Endometrial microvascular endothelial cells (primary cell): ENCODE measurements at regions not wholly inside any gene's neighbourhood (a gene's known extent, or its start where the extent isn't known, plus 50 kb on each side); places are given as distances from the start of the nearest gene placed in this dataset.
"Not testable (repeated sequence)": the region's sequence is repeated elsewhere in the genome, so short reads cannot be mapped to it uniquely, and the experiment has no call there.

Source experiments
- in situ Hi-C: cut with HindIII; loops from 2 replicates; pipeline ENCODE4 v1.10.0; 2017; ENCODE audit warnings: low sequenced_read_pairs, low pct_unique_long_range_greater_than_20kb; ENCODE audit errors: inconsistent ontology term

- in situ Hi-C loops: no loop called here
Measured at GRCh38 chr13:59263531-59263930, 900.2 kb downstream of the DIAPH3 start.

DNA sequence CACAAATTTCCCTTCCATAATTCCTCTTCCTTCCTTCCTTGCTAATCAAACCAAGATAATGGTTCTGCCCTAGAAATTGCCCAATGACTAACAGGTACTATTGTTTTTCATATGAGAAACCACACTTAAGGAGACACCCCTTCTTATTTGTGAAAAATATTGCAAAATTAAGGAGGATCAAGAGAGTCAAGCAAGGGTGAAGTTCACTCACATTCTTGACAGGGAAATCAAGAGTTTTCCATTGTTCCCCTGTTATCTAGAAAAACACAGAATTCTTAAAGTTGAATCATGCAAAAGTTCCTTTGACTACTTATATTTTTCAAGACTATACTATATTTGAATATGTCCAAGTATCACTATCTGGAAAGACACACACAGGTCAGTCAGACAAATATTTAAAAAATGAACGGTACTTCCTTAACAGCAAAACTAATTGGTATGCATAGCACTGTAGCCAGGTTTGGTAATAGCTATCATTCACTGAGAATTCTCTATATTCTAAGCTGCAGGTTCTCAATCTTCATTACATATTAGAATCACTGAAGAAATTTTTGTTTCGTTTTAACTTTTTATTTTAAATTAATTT, 897.2 kb downstream of the DIAPH3 start:
- in situ Hi-C loops: no loop called here

GRCh38 chr13:59269476-59269875, 894.3 kb downstream of the DIAPH3 start:
- in situ Hi-C loops: no loop called here

GRCh38 chr13:59270327-59270726, 893.4 kb downstream of the DIAPH3 start:
- in situ Hi-C loops: no loop called here

GRCh38 chr13:59274958-59275727, 888.6 kb downstream of the DIAPH3 start:
- in situ Hi-C loops: no loop called here

DNA sequence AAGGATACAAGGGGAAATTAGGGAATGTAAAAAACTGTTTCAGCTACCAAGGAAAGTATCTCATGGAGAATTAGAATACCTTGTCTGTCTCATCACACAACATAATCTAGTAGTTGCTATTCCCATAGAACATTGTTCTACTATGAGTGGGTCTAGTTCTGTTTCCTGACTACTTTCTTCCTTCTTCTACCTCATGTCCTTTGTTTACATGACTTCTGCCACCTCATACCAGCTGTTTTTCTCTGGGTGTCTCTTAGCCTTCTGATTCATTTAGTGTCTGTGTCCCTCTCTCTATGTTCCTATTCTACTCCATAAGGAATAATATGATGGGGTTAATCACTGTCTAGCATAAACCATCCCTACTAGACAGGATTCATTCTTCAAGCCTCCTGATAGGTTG, 887.3 kb downstream of the DIAPH3 start:
- in situ Hi-C loops: no loop called here

GRCh38 chr13:59277106-59277505, 886.6 kb downstream of the DIAPH3 start:
- in situ Hi-C loops: no loop called here

DNA sequence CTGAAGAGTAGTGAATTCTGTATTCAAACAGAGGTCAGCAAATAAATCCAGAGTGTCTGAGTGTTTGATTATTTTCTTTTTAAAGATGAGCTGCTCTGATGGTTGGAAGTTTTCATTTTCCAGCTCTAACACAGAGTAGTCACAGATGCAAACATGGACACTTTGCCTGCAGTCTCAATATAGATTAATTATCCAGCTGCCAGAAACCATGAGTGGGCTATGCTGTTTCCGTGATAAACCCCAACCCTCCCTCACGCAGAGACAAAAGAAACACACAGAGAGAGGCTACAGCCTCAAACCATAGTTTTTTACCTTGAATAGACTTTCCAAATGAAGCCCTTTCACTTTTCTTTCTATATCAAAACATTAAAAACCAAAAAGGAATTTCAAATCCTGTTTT, 884.7 kb downstream of the DIAPH3 start:
- in situ Hi-C loops: no loop called here

- in situ Hi-C loops: no loop called here
Measured at GRCh38 chr13:59279576-59279975, 884.2 kb downstream of the DIAPH3 start.

DNA sequence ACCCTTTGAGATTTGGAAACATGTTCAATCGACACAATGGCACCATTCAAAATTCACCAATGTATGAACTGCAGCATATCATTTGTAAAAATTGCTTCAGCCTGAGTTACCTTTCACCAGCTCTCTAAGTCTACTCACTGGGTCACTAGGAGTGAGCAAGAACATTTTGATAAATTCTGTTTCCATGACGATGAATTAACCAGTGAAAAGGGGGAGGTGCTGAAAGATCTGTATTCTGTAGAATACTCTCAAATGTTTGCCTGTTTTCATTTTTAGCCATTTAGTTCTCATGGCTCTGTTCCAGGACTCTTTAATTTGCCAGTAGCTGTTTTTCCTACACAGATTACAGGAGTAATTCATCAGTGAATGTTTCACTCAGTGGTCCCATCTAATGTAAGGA, 883.4 kb downstream of the DIAPH3 start:
- in situ Hi-C loops: no loop called here

- in situ Hi-C loops: no loop called here
Measured at GRCh38 chr13:59281453-59281852, 882.3 kb downstream of the DIAPH3 start.

- in situ Hi-C loops: not testable (repeated sequence)
Measured at GRCh38 chr13:59292240-59292639, 871.5 kb downstream of the DIAPH3 start.

DNA sequence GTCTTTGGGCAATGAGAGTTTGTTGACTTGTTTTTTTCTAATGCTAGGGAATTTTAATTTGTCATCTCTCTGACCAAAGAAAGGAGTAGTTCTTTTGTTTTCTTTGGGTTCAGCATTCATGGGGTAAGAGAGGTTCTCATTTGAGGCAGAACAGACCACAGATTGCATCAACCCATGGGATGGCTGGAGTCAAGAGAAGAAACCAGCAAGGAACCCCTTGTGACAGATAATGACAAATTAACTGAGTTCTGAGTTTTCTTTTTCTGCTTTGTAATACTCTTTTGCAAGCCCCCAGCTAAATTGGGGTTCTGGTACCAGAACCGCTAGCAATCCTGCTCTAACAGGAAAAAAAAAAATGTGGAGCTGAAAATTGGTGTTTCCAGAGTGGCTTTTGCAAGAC, 864.1 kb downstream of the DIAPH3 start:
- in situ Hi-C loops: no loop called here

DNA sequence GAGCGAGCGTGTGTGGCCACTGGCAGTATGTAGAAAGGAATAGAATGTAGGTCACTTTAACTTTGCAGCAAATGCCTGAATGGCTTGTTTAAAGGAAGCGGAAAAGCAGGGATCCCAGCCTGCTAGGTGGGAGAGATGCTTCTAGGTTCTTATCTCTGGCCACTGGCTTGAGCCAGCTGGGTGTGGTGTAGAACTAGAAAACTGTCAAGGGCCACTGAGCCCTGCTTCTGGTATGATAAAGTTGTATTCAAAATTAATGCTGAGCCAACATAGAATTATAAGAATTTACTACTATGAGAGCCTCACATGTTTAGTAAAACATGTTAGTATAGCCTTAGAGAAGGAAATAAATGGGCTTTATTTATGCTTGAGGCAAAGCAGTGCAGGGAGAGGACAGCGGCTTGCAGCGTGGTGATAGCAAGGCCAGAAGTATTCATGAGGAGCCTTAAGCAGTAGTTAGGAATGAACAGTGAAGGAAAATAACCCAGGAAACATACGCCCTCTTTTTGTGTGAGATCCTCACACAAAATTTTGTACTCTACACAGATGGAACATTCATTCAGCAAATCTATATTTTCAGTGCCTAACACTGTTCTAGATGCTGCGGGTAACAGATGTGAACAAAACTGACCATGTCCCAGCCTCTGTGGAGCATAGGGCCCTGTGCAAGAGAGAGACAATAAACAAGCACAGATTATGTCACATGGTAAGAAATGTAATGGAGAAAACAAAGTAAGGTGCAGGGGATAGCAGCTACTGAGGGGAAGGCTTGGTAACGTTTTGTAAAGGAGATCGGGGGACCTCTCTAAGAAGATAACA, 863.2 kb downstream of the DIAPH3 start:
- in situ Hi-C loops: no loop called here

GRCh38 chr13:59301174-59301567, 862.6 kb downstream of the DIAPH3 start:
- in situ Hi-C loops: no loop called here

DNA sequence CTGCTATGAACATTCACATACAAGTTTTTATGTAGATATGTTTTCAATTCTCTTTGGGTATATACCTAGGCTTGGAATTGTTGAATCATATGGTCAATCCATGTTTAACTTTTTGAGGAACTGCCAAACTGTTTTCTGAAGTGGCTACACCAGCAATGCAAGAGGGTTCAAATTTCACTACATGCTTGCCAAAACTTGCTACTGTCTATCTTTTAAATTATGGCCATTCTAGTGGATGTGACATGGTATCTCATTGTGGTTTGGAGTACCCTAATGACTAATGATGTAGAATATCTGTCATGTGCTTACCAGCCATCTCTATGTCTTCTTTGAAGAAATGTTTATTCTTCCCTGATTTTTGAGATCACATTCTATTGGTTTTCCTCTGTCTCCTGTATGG, 860.3 kb downstream of the DIAPH3 start:
- in situ Hi-C loops: no loop called here

- in situ Hi-C loops: no loop called here
Measured at GRCh38 chr13:59304596-59304995, 859.1 kb downstream of the DIAPH3 start.

- in situ Hi-C loops: no loop called here
Measured at GRCh38 chr13:59305896-59306295, 857.8 kb downstream of the DIAPH3 start.

DNA sequence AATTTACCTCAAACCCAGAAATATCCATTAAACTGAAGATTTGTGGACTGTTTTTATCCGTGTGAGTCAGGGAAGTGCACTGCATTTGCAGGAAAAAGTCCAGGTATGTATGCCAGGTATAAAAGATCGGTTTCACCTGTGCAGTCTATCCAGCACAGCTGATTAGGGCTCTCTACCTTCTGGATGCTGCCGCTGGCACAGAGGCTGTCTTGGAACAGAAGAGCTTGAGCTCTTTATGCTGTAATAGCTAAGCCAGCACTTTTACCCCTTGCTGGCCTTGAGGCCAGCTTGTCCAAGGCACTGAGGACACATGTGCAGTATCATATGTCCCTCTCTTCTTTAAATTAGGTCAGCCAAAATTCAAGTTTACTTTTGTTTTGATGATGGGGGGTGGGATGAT, 851.0 kb downstream of the DIAPH3 start:
- in situ Hi-C loops: no loop called here

DNA sequence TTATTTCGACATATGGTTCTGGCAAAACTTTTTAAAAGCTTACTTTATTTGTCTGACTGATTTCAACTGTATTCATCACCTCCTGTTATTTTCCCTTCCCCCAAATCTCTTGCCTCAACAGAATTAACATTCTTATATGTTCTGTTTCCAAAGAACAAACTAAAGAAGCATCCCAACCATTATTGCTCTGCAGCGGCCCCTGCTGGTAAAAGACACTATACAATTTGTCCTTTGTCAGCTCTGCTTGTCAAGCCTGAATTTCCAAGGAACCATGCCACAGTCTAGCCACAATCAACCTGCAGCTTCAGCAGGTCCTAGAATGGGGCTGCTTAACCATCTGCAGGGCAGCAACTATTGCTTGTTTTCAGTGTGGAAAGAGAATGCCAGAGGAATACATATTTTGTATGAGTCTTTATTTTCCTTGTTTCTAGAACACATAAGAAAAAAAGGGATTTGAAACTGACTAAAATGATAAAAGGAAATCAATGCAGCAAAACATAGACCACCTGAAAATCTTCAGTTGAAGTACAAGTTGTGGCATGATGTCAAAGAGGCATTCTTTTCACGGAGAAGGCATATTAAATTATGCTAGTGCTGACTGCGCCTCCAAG, 845.3 kb downstream of the DIAPH3 start:
- in situ Hi-C loops: no loop called here
